ENCODE measurements at regions not wholly inside any gene's neighbourhood (a gene's known extent, or its start where the extent isn't known, plus 50 kb on each side); places are given as distances from the start of the nearest gene placed in this dataset.

DNA sequence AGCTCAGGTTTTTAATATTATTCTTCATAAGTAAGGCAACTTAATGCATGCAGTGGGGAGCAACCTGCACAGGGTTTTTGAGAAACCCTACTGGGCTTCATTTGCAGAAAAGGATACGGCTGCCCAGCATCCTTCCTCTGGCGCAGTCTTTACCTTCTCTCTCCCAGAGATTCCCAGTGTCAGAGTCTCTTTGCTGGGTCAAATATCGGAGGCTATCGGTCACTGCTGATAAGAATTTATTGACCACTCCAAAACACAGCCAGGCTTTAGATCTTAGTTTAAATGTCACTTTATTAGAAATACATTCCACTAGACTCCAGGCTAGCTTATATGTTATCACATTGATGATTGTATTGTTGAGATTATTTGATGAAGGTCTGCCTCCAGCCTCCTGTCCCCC is 147.2 kb upstream of the CPSF6 start:
- H3K18ac ChIP-seq (ENCODE audit: extremely low read depth, low read length) = no peak overlapping the region
- H3K27me3 ChIP-seq (replicated peaks in 1 of 4; ENCODE audit: control insufficient read depth in 3 of 4, extremely low read depth in 1 of 4, insufficient read depth in 3 of 4, low read length in 3 of 4) = no peaks in the 10 kb centered on the region
- H3K23ac ChIP-seq (ENCODE audit: insufficient read length) = no peak overlapping the region
- H3K14ac ChIP-seq (ENCODE audit: insufficient read length) = no peak overlapping the region
- peaks cover 0 to 11% (median 3%) of the 10 kb centered on the region in 4 experiments; a peak in 3 of 7 replicates for H3K4me1 ChIP-seq (replicated peaks in 1 of 4; ENCODE audit: control insufficient read depth in 3 of 4, insufficient read depth in 4 of 4, low read length in 3 of 4)
- no peak overlapping the region for H2BK120ac ChIP-seq (replicated peaks; ENCODE audit: low read depth, low read length)
- H2BK5ac ChIP-seq (ENCODE audit: low read depth, low read length) = no peak overlapping the region
- H3K23me2 ChIP-seq (ENCODE audit: low read depth, low read length) = no peaks in the 10 kb centered on the region
- no peak for DNase-seq (ENCODE audit: low read depth in 1 of 2, low spot score in 2 of 2)
- H3K9ac ChIP-seq (replicated peaks in 1 of 4; ENCODE audit: extremely low read depth in 1 of 4, low read depth in 3 of 4, low read length in 3 of 4) = no peak overlapping the region
- H4K91ac ChIP-seq (replicated peaks; ENCODE audit: insufficient read length, low read length) = no peak overlapping the region
- H3K36me3 ChIP-seq (ENCODE audit: control insufficient read depth in 2 of 4, insufficient read depth in 4 of 4, low read length in 3 of 4) = no peaks in the 10 kb centered on the region
- no peaks in the 10 kb centered on the region for H4K20me1 ChIP-seq (replicated peaks in 1 of 2; ENCODE audit: control insufficient read depth in 1 of 2, insufficient read depth in 2 of 2, low read length in 2 of 2)
- TF ChIP-seq SRF (IDR thresholded peaks at IDR 0.05; ENCODE audit: low read depth, low read length) (no peak), NRF1 (IDR thresholded peaks at IDR 0.05; ENCODE audit: low read depth, low read length) (no peak), NANOG (IDR thresholded peaks at IDR 0.05; ENCODE audit: insufficient read depth, low read depth, low read length, poor library complexity, severe bottlenecking) (no peak), BCL11A (IDR thresholded peaks at IDR 0.05; ENCODE audit: low read depth in 2 of 2, low read length in 2 of 2) (no peak), TEAD4 (IDR thresholded peaks at IDR 0.05; ENCODE audit: low read depth, low read length) (no peak)
- TF ChIP-seq, protein P1, sequence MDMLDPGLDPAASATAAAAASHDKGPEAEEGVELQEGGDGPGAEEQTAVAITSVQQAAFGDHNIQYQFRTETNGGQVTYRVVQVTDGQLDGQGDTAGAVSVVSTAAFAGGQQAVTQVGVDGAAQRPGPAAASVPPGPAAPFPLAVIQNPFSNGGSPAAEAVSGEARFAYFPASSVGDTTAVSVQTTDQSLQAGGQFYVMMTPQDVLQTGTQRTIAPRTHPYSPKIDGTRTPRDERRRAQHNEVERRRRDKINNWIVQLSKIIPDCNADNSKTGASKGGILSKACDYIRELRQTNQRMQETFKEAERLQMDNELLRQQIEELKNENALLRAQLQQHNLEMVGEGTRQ (IDR thresholded peaks at IDR 0.05; ENCODE audit: low read length) = no peak
- no peak overlapping the region for H4K8ac ChIP-seq (ENCODE audit: extremely low read depth, insufficient read depth, low read length)
- H3K27ac ChIP-seq (ENCODE audit: low read depth, low read length) = no peak overlapping the region
- no peaks in the 10 kb centered on the region for H3K79me1 ChIP-seq (ENCODE audit: low read depth, low read length)
- no peak overlapping the region for H3K4me3 ChIP-seq (ENCODE audit: extremely low read depth in 1 of 4, insufficient read depth in 2 of 4, low read depth in 3 of 4, low read length in 4 of 4)
- FAIRE-seq = no peak
- no peak overlapping the region for H2AK5ac ChIP-seq (ENCODE audit: low read depth, low read length)
- no peak overlapping the region for H4K5ac ChIP-seq (ENCODE audit: insufficient read length, low read depth, low read length)
- no peak overlapping the region for H3K4me2 ChIP-seq (ENCODE audit: insufficient read depth in 1 of 2, low read depth in 2 of 2, low read length in 2 of 2)
- POLR2A ChIA-PET (ENCODE audit: partially characterized antibody) = interaction anchor here (0.9 kb wide), 1 partner anchor 11 kb away, joined by 3 read pairs; no protein-coding TSS in a partner anchor
- no peak overlapping the region for H3K4ac ChIP-seq (replicated peaks; ENCODE audit: insufficient read length, low read depth, low read length)
- 83% methylated on average over 4 of the region's 4 CpGs; no CpG with 5 or more reads in 1 of the 2 experiments for WGBS, 2 experiments (ENCODE audit: extremely low coverage in 1 of 2, insufficient coverage in 1 of 2, insufficient read length in 1 of 2, insufficient replicate concordance in 2 of 2, low coverage in 1 of 2, low lambda C conversion rate in 2 of 2, missing lambda C conversion rate in 1 of 2)
- no peaks in the 10 kb centered on the region for H3K9me3 ChIP-seq (ENCODE audit: insufficient read depth in 2 of 2, low read depth in 1 of 2, low read length in 1 of 2)
- CTCF ChIA-PET (ENCODE audit: partially characterized antibody) = interaction anchor here (0.9 to 2.2 kb wide), 4 partner anchors 9 to 563 kb away, joined by 3 to 8 read pairs (median 4); no protein-coding TSS in a partner anchor
- no peak overlapping the region for H2BK15ac ChIP-seq (ENCODE audit: low read length)
- H2BK12ac ChIP-seq (ENCODE audit: low read depth, low read length) = no peak overlapping the region
- H2AFZ ChIP-seq (ENCODE audit: low read length) = no peak overlapping the region
- H2BK20ac ChIP-seq (ENCODE audit: low read length) = no peak overlapping the region
- H3K79me2 ChIP-seq (ENCODE audit: control insufficient read depth in 1 of 2, insufficient read depth in 2 of 2, low read length in 2 of 2) = no peaks in the 10 kb centered on the region
- no peak overlapping the region for H3K56ac ChIP-seq (replicated peaks; ENCODE audit: insufficient read length, low read depth, low read length)
